ENCODE measurements at regions not wholly inside any gene's neighbourhood (a gene's known extent, or its start where the extent isn't known, plus 50 kb on each side); places are given as distances from the start of the nearest gene placed in this dataset.
"Not testable (repeated sequence)": the region's sequence is repeated elsewhere in the genome, so short reads cannot be mapped to it uniquely, and the experiment has no call there.

GRCh38 chr13:65600702-65601101 lies 1629.4 kb downstream of the PCDH9 start:
- DNase-seq (ENCODE audit: low read depth, low spot score): no peak

GRCh38 chr13:65597839-65598818 lies 1632.0 kb downstream of the PCDH9 start:
- no peak for DNase-seq (ENCODE audit: low read depth, low spot score)

DNA sequence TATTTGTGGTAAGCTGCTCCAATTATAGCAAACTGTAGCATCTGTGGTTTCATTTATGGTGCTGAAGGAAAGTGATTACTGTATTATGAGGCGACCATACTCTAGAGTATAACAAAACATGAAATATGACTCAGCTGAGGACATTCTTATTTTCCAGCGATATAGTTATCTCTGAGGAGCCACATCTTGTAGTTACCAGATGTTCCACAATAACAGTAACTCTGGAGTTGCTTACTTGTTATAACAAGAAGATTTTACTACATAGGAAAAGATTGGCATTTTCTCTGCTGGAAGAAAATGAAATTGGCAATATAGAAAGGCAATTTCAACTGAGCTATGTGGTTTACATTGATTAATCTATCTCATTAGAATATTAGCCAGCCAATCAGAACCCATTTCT lies 1634.2 kb downstream of the PCDH9 start:
- no peak for DNase-seq (ENCODE audit: low read depth, low spot score)

DNA sequence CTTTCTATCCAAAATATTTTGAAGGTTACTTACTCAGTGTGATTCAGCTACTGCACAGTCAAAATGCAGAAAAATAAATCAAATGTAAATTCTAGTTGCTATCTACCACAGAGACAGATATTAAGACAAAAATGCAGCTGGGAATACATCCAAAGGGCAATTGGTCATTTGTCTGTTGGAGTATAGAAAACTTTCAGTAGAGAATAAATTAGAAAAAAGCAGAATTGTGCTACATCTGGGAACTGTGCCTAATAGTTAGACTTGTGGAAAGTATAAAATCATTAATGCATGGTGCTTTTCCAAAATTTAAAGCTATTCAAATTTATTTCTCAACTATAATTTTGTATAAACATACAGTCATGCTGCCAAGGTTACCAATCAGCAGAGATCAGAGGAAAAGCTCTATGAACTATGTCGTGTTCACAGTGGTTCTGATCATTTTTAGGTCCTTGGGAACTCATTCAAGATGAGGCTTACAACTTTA lies 1635.8 kb downstream of the PCDH9 start:
- no peak for DNase-seq (ENCODE audit: low read depth, low spot score)

- no peak for DNase-seq (ENCODE audit: low read depth, low spot score)
Observed at GRCh38 chr13:65593298-65593874, 1636.8 kb downstream of the PCDH9 start.

DNA sequence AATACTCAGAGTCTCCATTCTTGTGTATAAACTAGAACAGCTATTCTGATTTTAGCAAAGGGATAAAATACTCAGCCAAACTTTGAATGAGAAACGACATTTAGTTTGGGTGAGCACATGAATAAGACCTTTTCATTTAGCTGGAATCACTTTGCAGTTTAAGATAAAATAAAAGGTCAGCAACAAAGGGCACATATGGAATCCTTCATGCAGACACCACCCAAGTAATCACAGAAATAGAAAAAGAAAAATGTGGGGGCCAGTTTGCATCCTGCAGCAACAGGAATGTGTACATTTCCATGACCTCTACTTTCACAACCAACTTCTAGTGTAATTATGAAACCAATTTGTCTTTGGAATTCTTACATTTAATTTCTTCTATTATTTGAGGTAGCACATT lies 1637.4 kb downstream of the PCDH9 start:
- no peak for DNase-seq (ENCODE audit: low read depth, low spot score)

DNA sequence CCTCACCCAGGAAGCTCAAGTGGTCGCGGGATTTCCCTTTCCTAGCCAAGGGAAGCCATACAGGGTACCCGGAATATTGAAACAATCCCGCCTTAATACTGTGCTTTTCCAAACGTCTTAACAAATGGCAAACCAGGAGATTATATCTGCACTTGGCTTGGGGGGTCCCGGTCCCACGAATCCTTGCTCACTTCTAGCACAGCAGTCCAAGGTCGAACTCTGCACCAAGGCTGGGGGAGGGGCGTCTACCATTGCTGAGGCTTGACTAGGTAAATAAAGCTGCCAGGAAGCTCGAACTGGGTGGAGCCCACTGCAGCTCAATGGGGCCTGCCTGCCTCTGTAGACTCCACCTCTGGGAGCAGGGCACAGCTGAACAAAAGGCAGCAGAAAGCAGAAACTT lies 1644.8 kb downstream of the PCDH9 start:
- no peak for DNase-seq (ENCODE audit: low read depth, low spot score)

- DNase-seq (ENCODE audit: low read depth, low spot score): no peak
Observed at GRCh38 chr13:65584126-65584525, 1646.0 kb downstream of the PCDH9 start.

DNA sequence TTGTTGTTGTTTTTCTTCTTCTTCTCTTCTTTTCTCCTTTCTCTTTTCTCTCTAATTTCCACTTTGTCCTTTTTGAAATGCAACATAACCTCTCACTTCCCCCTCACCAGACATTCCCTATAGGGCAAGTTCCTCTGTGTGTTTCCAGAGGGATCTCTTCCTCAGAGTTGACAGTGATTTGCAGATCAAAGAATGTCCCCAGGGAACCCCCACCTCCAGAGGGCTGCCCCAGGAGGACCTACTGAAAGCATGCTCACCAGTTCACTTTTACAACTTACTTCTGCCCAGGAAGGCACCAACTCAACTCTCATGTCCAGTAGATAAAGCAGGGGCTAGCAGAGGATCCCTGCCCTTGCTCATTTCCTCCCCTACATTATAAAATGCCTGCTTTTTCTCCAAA lies 1648.0 kb downstream of the PCDH9 start:
- no peak for DNase-seq (ENCODE audit: low read depth, low spot score)

DNA sequence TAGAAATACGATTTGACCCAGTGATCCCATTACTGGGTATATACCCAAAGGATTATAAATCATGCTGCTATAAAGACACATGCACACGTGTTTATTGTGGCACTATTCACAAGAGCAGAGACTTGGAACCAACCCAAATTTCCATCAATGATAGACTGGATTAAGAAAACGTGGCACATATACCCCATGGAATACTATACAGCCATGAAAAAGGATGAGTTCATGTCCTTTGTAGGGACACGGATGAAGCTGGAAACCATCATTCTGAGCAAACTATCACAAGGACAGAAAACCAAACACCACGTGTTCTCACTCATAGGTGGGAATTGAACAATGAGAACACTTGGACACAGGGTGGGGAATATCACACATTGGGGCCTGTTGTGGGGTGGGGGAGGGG lies 1665.6 kb downstream of the PCDH9 start:
- DNase-seq (ENCODE audit: low read depth, low spot score): not testable (repeated sequence)

- DNase-seq (ENCODE audit: low read depth, low spot score): no peak
Observed at GRCh38 chr13:65562305-65562704, 1667.8 kb downstream of the PCDH9 start.

DNA sequence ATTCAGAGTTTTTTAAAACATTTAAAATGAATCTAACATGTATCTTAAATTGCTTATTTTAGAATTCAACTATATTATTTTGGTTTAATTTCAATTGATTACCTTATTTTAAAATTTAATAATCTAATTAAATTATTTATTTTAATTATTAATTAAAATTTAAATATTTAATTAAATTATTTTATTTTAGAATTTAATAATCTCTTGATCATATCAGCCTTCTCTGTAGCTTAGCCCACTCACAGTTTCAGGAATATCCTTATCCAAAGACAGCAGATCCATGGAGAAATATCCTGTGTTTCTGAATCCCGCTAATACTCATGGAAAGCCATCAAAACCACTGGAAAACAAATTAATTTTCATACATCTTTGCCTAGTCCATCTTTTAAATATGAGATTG lies 1669.2 kb downstream of the PCDH9 start:
- DNase-seq (ENCODE audit: low read depth, low spot score): no peak

DNA sequence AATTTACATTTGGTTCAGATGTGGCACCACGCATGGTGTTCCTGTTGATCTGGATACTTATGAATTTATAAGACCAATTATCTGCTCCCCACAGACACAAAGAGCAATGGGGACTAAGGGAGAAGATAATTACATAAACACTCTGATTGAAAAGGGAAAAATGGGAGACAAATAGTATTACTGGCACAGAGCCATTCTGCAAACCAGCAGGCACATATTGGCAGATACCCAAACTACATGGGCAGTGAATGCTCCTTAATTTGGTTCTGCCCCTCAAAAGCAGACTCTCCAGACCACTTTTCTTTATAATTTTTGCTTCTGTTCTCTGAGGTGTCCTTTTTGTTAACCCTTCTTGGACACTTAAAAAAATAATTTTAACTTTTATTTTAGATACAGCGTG lies 1674.2 kb downstream of the PCDH9 start:
- DNase-seq (ENCODE audit: low read depth, low spot score): no peak

- no peak for DNase-seq (ENCODE audit: low read depth, low spot score)
Observed at GRCh38 chr13:65553096-65553727, 1676.9 kb downstream of the PCDH9 start.

GRCh38 chr13:65551208-65551607 lies 1678.9 kb downstream of the PCDH9 start:
- DNase-seq (ENCODE audit: low read depth, low spot score): no peak

GRCh38 chr13:65540175-65540574 lies 1690.0 kb downstream of the PCDH9 start:
- DNase-seq (ENCODE audit: low read depth, low spot score): no peak

DNA sequence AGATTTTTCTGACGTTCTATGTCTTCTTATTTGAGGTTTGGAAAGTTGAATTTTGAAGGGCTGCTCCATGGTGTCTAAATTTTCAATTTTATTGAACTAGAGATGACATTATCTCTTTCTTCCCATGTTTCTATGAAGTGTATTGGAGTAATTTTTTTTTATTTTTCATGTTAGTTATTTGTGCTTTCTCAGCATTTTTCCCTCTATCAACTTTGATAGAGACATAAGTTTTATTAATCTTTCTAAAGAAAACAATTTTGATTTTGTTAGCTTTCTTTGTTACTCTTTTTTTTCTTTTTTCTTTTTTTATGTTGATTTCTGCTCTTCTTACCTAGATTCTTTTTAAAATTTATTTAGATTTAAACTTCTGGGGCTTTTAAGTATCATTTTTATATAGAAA lies 1694.8 kb downstream of the PCDH9 start:
- DNase-seq (ENCODE audit: low read depth, low spot score): no peak

DNA sequence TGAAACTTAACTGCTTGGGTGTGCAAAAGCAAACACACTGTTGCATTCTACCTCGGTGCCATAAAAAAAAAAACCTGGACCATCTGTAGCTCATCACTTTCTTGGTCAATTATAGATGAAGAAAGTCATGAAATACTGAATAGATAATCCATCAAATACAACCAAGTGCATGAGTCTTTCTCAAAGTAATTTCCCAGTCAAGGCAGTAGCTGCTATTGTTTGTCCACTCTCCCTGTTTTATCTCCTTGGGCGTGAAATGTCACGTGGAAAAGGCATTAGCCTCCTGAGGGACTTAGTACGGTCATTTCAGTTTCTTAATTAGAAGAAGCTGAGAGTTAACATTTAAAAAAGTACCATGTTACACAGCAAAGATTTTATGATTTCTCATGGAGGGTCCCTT lies 1697.9 kb downstream of the PCDH9 start:
- DNase-seq (ENCODE audit: low read depth, low spot score): no peak

- DNase-seq (ENCODE audit: low read depth, low spot score): no peak
Observed at GRCh38 chr13:65530688-65531087, 1699.4 kb downstream of the PCDH9 start.

GRCh38 chr13:65529541-65529940 lies 1700.6 kb downstream of the PCDH9 start:
- no peak for DNase-seq (ENCODE audit: low read depth, low spot score)

DNA sequence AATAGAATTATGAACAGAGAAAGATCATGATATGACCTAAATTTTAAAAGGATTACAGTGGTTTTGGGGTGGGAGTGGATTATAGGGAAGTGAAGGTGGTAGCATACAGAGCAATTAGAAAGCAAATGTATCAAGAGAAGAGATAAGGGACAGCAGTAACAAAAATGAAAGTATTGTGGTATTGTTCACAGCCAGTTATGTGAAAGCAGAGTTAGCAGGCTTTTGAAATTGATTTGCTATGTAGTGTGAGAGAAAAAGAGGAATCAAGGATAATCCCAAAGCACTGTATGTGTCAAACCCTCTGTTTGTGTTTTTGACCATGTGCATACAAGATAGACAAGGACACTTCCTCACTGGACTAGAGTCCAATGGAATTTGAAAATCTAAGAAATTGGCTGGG lies 1721.4 kb downstream of the PCDH9 start:
- no peak for DNase-seq (ENCODE audit: low read depth, low spot score)

GRCh38 chr13:65508338-65508737 lies 1721.8 kb downstream of the PCDH9 start:
- DNase-seq (ENCODE audit: low read depth, low spot score): no peak
